Fibroblast of lung (primary cell): ENCODE measurements at regions not wholly inside any gene's neighbourhood (a gene's known extent, or its start where the extent isn't known, plus 50 kb on each side); places are given as distances from the start of the nearest gene placed in this dataset.

Source experiments
- EZH2 ChIP-seq: IDR thresholded peaks from 2 replicates; pipeline ENCODE4 v1.5.1; 2012; ENCODE audit warnings: low read length, control low read depth, mild to moderate bottlenecking; ENCODE audit errors: missing control alignments
- TF ChIP-seq, protein P1 (sequence below), 2 donors: IDR thresholded peaks in 1 of 2; conservative IDR thresholded peaks in 1 of 2; 1 replicate in 1 of 2; 2 replicates in 1 of 2; pipeline ENCODE4 v1.5.1; 2011 to 2012; ENCODE audit warnings: low read length in 2 of 2, control low read depth in 1 of 2, inconsistent platforms in 1 of 2, low read depth in 1 of 2, mild to moderate bottlenecking in 1 of 2

DNA sequence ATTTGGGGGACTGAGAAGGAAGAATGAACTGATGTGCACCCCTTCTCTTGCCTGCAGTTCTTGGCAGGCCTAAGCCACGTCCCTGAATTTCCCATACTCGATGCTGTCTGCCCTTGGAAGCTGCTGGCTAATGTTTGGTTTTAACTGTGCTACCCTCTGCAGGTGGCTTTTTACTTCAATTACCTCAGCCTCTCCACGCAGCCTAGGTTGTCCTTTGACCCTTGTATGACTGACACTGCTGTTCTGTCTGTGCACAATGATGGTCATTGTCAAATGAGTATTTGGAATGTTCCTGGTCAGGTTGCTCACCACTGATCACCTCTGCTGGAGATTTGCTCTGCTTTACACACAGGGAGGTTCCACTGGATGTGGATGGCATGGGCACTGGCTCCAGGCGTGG lies 137.1 kb downstream of the ZNF518B start:
- TF ChIP-seq, protein P1, sequence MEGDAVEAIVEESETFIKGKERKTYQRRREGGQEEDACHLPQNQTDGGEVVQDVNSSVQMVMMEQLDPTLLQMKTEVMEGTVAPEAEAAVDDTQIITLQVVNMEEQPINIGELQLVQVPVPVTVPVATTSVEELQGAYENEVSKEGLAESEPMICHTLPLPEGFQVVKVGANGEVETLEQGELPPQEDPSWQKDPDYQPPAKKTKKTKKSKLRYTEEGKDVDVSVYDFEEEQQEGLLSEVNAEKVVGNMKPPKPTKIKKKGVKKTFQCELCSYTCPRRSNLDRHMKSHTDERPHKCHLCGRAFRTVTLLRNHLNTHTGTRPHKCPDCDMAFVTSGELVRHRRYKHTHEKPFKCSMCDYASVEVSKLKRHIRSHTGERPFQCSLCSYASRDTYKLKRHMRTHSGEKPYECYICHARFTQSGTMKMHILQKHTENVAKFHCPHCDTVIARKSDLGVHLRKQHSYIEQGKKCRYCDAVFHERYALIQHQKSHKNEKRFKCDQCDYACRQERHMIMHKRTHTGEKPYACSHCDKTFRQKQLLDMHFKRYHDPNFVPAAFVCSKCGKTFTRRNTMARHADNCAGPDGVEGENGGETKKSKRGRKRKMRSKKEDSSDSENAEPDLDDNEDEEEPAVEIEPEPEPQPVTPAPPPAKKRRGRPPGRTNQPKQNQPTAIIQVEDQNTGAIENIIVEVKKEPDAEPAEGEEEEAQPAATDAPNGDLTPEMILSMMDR (conservative IDR thresholded peaks at IDR 0.05 in 1 of 2, IDR thresholded peaks at IDR 0.05 in 1 of 2; ENCODE audit: low read depth in 1 of 2, low read length in 2 of 2), result no peak
- no peak for TF ChIP-seq EZH2
